ENCODE measurements at regions not wholly inside any gene's neighbourhood (a gene's known extent, or its start where the extent isn't known, plus 50 kb on each side); places are given as distances from the start of the nearest gene placed in this dataset.

GRCh38 chr3:99503350-99503749 is 135.0 kb upstream of the COL8A1 start:
- H3K27me3 ChIP-seq (ENCODE audit: insufficient read depth, low read depth, low read length), result no peaks in the 10 kb centered on the region
- no peak overlapping the region for H2AFZ ChIP-seq (ENCODE audit: low read depth, low read length)
- H3K9ac ChIP-seq (ENCODE audit: low read length), result no peak overlapping the region

GRCh38 chr3:99502871-99503270 is 135.5 kb upstream of the COL8A1 start:
- Histone ChIP-seq H3K27me3 (ENCODE audit: insufficient read depth, low read depth, low read length) (no peaks in the 10 kb centered on the region), H3K27ac (ENCODE audit: low read length) (no peak overlapping the region), H4K20me1 (ENCODE audit: insufficient read depth) (no peaks in the 10 kb centered on the region), H2AFZ (ENCODE audit: low read depth, low read length) (no peak overlapping the region), H3K4me2 (ENCODE audit: low read length) (no peak overlapping the region), H3F3A (ENCODE audit: insufficient read depth, low read length, poor library complexity, severe bottlenecking) (no peaks in the 10 kb centered on the region), H3K9me3 (ENCODE audit: low read length) (no peaks in the 10 kb centered on the region), H3K9ac (ENCODE audit: low read length) (no peak overlapping the region), H3K36me3 (ENCODE audit: insufficient read depth, low read length) (no peaks in the 10 kb centered on the region), H3K9me2 (ENCODE audit: insufficient read depth, low read length) (no peaks in the 10 kb centered on the region), H3K79me2 (replicated peaks; ENCODE audit: insufficient read depth, low read length) (no peaks in the 10 kb centered on the region), H3K4me3 (ENCODE audit: low read length) (no peak overlapping the region)
- TF ChIP-seq EZH2 (IDR thresholded peaks at IDR 0.05; ENCODE audit: borderline replicate concordance, insufficient read depth, low read length, poor library complexity, severe bottlenecking) (no peak), MXI1 (conservative IDR thresholded peaks at IDR 0.05; ENCODE audit: poor library complexity, severe bottlenecking) (no peak), RAD21 (conservative IDR thresholded peaks at IDR 0.05) (no peak), REST (IDR thresholded peaks at IDR 0.05; ENCODE audit: borderline replicate concordance) (no peak), POLR2AphosphoS5 (IDR thresholded peaks at IDR 0.05) (no peak), CTCF (IDR thresholded peaks at IDR 0.05; ENCODE audit: poor library complexity, severe bottlenecking) (no peak), SMC3 (conservative IDR thresholded peaks at IDR 0.05; ENCODE audit: poor library complexity) (no peak), EP300 (conservative IDR thresholded peaks at IDR 0.05; ENCODE audit: poor library complexity, severe bottlenecking) (no peak), TAF1 (IDR thresholded peaks at IDR 0.05; ENCODE audit: low read depth) (no peak)

More at GRCh38 chr3:99503350-99503749, 135.0 kb upstream of the COL8A1 start:
- H3K4me3 ChIP-seq (ENCODE audit: low read length), result no peak overlapping the region
- H3K9me2 ChIP-seq (ENCODE audit: insufficient read depth, low read length), result no peaks in the 10 kb centered on the region
- H3K27ac ChIP-seq (ENCODE audit: low read length), result no peak overlapping the region
- no peaks in the 10 kb centered on the region for H3F3A ChIP-seq (ENCODE audit: insufficient read depth, low read length, poor library complexity, severe bottlenecking)
- H3K36me3 ChIP-seq (ENCODE audit: insufficient read depth, low read length), result no peaks in the 10 kb centered on the region
- no peaks in the 10 kb centered on the region for H3K9me3 ChIP-seq (ENCODE audit: low read length)
- H3K79me2 ChIP-seq (replicated peaks; ENCODE audit: insufficient read depth, low read length), result no peaks in the 10 kb centered on the region
- H4K20me1 ChIP-seq (ENCODE audit: insufficient read depth), result no peaks in the 10 kb centered on the region
- no peak overlapping the region for H3K4me2 ChIP-seq (ENCODE audit: low read length)
- TF ChIP-seq CTCF (IDR thresholded peaks at IDR 0.05; ENCODE audit: poor library complexity, severe bottlenecking) (no peak), REST (IDR thresholded peaks at IDR 0.05; ENCODE audit: borderline replicate concordance) (no peak)

Data from neural cell (in vitro differentiated cells).